GM21786 (cell line): ENCODE measurements at regions not wholly inside any gene's neighbourhood (a gene's known extent, or its start where the extent isn't known, plus 50 kb on each side); places are given as distances from the start of the nearest gene placed in this dataset.

Source experiments
- ATAC-seq: cut with Tn5 transposase; IDR thresholded peaks from one replicate; pipeline ENCODE4 v1.9.1; 2021; ENCODE audit not compliant: unreplicated experiment

DNA sequence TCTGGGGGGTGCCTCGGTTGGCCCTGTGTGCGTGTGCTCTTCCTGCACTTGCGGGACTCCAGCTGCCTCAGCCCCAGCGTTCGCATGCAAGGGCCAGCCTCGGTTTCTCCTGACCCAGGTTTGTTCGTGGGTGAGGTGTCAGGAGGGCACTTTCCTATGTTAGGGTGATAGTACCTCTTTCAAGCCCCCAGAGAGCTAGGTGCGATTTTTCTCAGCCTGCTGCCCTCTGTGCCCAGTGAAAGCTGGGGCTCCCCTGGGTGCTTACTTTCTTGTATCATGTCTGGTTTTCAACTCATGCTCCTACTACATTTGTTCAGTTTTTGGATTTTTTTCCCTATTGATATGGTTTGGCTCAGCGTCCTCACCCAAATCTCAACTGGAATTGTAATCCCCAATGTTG is 289.2 kb downstream of the TEX29 start:
- ATAC-seq: no peak

GRCh38 chr13:111610081-111610480 is 289.6 kb downstream of the TEX29 start:
- no peak for ATAC-seq

- no peak for ATAC-seq
Observed at GRCh38 chr13:111610879-111611278, 290.4 kb downstream of the TEX29 start.

GRCh38 chr13:111611651-111612050 is 291.2 kb downstream of the TEX29 start:
- no peak for ATAC-seq

DNA sequence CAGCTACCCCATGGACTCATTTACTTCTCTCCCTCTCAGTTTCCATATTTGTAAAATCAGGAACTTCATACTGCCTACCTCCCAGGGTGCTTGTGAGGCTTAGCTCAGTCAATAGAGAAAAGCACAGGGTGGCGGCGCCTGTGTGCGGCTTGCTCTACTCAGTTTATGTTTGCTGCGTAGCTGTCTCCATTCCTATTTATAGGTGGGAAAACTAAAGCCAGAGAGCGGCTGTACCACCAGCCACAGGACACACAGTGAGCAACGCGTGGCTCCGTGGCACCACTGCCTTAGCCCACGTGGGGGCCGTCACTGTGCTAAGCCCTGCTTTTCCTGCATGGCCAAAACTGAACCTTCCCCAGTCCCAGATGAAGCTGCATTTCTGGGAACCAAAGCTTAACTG is 292.4 kb downstream of the TEX29 start:
- ATAC-seq: no peak

- no peak for ATAC-seq
Observed at GRCh38 chr13:111614009-111614408, 293.6 kb downstream of the TEX29 start.

DNA sequence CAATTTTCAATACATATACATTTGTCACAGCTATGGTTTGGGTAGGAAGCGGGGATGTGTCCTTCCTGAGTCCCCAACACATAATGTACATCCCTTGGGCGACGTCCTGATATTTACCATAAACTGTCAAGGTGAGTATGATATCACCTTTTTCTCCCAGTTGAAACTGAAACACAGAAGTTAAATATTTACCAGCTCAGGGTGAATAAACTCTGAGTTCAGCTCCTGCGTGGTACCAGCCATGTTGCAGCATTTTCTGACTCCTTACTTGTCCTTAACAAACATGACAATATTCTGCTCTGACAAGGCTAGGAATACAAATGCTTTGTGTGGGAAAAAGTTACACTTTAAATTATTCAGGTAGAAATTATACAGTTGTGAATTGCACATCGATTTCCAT is 294.2 kb downstream of the TEX29 start:
- no peak for ATAC-seq

DNA sequence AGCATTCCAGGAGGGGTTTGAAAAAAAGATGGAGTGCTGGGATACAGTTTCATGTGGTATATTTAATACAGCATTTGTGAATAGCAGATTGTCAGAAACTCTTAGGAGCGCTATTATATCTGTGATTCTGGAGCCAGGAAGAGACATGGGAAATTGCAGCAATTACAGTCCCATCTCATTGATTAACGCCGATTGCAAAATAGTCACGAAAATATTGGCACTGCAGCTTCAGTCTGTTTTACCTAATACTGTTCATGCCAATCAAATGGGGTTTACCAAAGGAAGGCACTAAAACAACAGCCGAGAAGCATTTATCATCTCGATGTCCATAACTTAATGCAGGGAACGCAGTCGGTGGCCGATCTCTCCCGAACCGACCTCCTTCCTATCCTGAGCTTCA is 295.8 kb downstream of the TEX29 start:
- ATAC-seq: no peak

DNA sequence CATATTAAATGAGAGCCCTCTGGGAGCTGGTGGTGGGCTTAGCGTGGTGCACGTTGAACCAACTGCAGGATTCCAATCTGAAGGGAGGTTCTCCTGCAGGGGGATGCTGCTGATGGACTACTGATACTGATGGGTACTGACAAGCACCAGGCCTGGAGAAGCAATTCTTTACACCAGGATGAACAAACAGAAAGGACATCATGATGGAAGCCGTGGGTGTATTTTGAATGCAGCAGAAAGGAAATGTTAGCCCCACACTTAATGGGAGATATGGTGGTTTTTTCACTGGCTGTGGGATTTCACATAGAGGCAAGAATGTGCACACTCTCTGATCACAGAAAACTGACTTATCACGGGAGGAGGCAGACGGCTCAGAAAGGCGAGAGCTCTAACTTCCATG is 299.7 kb downstream of the TEX29 start:
- no peak for ATAC-seq

GRCh38 chr13:111620586-111620985 is 300.1 kb downstream of the TEX29 start:
- ATAC-seq: no peak

GRCh38 chr13:111621164-111621563 is 300.7 kb downstream of the TEX29 start:
- ATAC-seq: no peak

DNA sequence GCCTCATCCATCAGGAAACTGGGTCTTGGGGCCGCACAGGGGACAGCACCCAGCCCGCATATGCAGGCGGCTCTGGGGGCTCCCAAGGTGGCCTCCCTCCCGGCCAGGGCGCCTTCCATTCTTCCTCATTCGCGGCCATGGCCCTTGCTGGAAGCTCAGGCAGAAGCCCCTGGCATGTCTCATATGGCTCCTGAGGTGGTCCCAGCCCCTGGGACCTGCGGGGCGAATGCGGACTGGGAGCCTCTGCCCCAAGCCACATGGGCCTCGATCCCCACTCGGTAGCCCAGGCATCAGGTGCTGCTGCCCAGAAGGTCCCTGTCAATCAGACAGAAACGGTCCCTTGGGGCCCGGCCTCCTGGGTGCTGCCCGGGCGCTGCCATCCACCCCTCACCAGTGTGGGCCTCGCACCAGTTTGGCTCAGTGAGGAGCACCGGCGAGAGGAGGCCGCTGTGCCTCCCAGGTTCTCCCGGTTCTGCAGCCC is 301.6 kb downstream of the TEX29 start:
- ATAC-seq: no peak

GRCh38 chr13:111623208-111623607 is 302.8 kb downstream of the TEX29 start:
- ATAC-seq: no peak

DNA sequence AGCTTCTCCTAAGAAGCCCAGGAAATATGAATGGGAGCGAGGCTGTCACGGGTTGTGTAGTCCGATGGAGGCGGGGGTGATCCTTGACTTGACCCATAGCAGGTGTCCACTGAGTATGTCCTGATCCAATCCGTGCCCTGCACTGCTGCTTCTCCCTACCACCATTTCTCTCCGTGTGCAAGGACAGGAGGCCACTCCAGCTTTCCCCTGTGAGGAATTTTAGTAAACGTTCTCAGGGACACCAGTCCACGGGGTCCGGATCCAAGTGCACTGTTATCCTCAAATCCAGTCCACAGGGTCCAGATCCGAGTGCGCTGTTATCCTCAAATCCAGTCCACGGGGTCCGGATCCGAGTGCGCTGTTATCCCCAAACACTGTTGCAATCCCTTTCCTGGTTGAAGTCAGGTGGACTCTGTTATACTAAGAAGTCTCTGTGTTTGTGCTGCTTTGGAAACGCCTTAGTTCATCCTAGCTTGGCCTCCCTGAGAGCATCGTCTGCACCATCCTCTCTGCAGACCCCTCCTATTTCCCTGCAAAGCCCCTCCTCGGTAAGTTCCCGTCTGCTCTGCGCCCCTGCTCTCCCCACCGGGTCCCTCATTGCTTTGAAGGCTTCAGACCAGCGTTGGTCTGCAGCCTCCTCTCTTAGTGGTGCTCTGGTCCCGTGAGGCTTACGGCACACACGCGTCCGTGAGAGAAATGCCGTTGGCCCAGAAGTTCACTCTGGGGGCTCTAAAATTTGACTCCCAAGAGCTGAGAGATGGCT is 303.5 kb downstream of the TEX29 start:
- no peak for ATAC-seq

GRCh38 chr13:111625526-111626315 is 305.3 kb downstream of the TEX29 start:
- no peak for ATAC-seq

DNA sequence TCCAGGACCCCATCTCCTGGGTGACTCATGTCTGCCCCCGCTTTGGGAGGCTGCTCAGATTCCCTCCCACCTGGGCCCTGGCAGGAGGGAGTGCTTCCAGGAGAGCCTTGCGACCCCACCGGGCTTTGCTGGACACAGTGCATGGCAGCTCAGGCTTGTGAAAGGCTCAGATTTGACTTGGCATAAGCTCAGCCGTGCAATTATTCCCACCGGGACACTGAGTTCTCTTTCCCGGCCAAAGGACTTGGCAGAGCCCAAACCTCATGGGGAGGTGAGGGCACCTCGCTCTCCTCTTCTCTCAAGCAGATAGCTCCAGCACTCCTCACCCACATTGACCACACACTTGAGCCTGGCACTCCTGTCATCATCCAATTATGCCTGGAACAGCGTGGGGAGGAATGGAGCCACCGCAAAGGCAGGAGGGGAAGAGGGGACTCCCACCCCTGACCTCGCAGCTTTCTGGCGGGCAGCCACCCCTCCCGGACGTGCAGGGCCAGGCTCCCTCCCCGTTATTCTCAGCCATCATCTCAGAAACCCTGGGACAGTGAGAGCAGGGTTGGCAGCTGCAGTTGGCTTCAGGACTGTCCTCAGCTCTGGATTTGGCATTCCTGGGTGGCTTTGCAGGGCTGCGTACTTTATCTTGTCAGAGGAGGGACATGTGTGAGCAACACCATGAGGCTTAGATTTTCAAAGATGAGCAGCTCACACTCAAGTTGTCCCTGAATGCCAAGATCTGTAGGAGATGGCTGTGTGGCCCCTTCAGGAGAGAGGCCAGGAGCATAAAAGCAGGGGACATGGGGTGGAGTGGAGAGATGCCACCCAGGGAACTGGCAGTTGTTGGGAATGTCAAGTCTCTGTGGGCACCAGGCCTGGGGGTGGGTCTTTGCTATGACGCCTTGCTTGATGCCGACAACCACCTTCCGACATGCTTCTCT is 306.2 kb downstream of the TEX29 start:
- ATAC-seq: no peak

- ATAC-seq: no peak
Observed at GRCh38 chr13:111627596-111627995, 307.2 kb downstream of the TEX29 start.

GRCh38 chr13:111629016-111629415 is 308.6 kb downstream of the TEX29 start:
- ATAC-seq: no peak

DNA sequence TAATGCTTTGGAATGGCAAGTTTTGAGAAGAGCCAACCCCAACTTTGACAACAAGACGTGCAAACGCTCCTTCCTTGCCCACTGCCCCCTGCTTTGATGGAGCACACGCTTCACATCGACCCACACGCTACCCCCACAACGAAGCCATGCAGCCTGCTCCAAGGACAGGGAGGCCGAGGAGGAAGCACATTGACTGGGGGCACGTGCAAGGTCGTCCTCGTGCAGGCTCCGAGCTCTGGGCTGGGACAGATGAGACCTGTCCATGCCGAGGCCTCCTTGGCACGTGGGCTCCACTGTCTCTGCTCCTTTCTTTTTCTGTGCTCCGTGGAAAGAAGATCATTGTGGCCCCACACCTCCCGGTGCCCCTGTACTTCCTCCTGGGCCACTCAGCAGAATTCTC is 309.0 kb downstream of the TEX29 start:
- ATAC-seq: no peak

DNA sequence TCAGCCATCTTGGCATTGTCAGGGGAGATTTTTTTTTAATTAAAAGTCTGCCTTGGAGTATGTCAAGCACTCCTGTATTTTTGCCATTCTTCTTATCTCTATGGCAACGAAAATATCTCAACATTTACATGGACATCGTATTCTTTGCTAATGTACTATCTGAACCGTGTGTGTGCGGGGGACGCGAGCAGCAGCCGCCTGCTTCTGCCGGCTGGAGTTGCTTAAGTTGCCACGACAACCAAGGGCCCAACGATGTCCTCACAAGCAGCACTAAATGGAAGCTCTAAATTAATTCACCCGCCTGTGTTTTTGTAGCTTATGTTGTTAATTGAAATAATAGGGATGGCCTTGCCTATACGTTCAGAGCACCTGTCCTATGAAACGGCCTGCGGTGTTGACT is 309.5 kb downstream of the TEX29 start:
- no peak for ATAC-seq

DNA sequence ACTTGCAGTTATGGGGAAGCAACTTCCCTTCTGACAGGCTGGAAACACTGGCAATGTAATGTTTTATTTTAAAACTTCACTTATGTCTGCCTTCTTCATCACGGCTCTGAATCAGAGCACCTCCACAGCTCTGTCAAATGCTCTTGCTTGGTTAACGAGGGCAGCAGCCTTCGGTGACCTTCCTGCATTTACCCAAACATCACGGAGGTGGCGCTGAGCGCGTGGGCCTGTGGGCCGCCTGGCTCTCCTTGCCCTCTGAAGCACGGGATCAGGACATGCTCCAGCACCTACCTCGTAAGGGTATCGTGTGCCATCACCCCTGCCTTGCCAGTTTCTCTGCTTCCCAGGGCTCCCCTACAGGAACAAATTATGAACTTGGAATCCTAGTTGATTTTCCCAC is 310.0 kb downstream of the TEX29 start:
- no peak for ATAC-seq
